Upper lobe of right lung (tissue), 1 donor: ENCODE measurements at regions not wholly inside any gene's neighbourhood (a gene's known extent, or its start where the extent isn't known, plus 50 kb on each side); places are given as distances from the start of the nearest gene placed in this dataset.

Experiments
- ATAC-seq: fragments of 200-7000 bp; cut with Tn5 transposase; one replicate; pipeline ENCODE4 v1.9.1; 2020; ENCODE audit warnings: mild to moderate bottlenecking, moderate library complexity
- DNase-seq: peaks from one replicate; pipeline ENCODE4 v3.0.0-alpha.2; 2020
- H3K27ac ChIP-seq: fragments of 200-600 bp; one replicate; pipeline ENCODE4 v1.8.0; 2022
- H3K27me3 ChIP-seq: fragments of 200-600 bp; one replicate; pipeline ENCODE4 v1.8.0; 2022; ENCODE audit warnings: mild to moderate bottlenecking
- H3K36me3 ChIP-seq: fragments of 200-600 bp; one replicate; pipeline ENCODE4 v1.8.0; 2022
- H3K4me1 ChIP-seq: fragments of 200-600 bp; one replicate; pipeline ENCODE4 v1.8.0; 2022
- H3K4me3 ChIP-seq: fragments of 200-600 bp; one replicate; pipeline ENCODE4 v1.8.0; 2022; ENCODE audit warnings: mild to moderate bottlenecking
- H3K9me3 ChIP-seq: fragments of 200-600 bp; one replicate; pipeline ENCODE4 v1.8.0; 2022
- intact Hi-C: fragments of 100-400 bp; cut with DNase I; formaldehyde crosslinking; loops from one replicate; pipeline ENCODE4 v1.11.0; 2022
- TF ChIP-seq, protein P1 (sequence below): fragments of 200-600 bp; IDR thresholded peaks from one replicate; pipeline ENCODE4 v1.8.0; 2022; ENCODE audit warnings: antibody characterized with exemption
- donor health status: DM: no; HTN: yes; CAD: no; lungs with severe emphysema.

- Histone ChIP-seq H3K4me3 (no peak overlapping the region), H3K4me1 (no peaks in the 10 kb centered on the region), H3K27ac (no peak overlapping the region), H3K27me3 (no peaks in the 10 kb centered on the region), H3K36me3 (no peaks in the 10 kb centered on the region), H3K9me3 (no peaks in the 10 kb centered on the region)
- ATAC-seq: no peak
- intact Hi-C loops: no loop called here
- no peak for DNase-seq
- TF ChIP-seq, protein P1, sequence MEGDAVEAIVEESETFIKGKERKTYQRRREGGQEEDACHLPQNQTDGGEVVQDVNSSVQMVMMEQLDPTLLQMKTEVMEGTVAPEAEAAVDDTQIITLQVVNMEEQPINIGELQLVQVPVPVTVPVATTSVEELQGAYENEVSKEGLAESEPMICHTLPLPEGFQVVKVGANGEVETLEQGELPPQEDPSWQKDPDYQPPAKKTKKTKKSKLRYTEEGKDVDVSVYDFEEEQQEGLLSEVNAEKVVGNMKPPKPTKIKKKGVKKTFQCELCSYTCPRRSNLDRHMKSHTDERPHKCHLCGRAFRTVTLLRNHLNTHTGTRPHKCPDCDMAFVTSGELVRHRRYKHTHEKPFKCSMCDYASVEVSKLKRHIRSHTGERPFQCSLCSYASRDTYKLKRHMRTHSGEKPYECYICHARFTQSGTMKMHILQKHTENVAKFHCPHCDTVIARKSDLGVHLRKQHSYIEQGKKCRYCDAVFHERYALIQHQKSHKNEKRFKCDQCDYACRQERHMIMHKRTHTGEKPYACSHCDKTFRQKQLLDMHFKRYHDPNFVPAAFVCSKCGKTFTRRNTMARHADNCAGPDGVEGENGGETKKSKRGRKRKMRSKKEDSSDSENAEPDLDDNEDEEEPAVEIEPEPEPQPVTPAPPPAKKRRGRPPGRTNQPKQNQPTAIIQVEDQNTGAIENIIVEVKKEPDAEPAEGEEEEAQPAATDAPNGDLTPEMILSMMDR: no peak
These were observed 384.8 kb downstream of the ELAVL2 start for GRCh38 chr9:23441275-23441674.

GRCh38 chr9:23444658-23445057 lies 381.4 kb downstream of the ELAVL2 start:
- Histone ChIP-seq H3K4me1 (no peaks in the 10 kb centered on the region), H3K27me3 (no peaks in the 10 kb centered on the region), H3K9me3 (no peaks in the 10 kb centered on the region), H3K4me3 (no peak overlapping the region), H3K27ac (no peak overlapping the region), H3K36me3 (no peaks in the 10 kb centered on the region)
- TF ChIP-seq, protein P1: no peak
- intact Hi-C loops: no loop called here
- DNase-seq (no peak), ATAC-seq (no peak)

GRCh38 chr9:23447166-23447565 lies 378.9 kb downstream of the ELAVL2 start:
- H3K4me3 ChIP-seq: no peak overlapping the region
- DNase-seq (no peak), ATAC-seq (no peak)
- H3K36me3 ChIP-seq: no peaks in the 10 kb centered on the region
- no peaks in the 10 kb centered on the region for H3K9me3 ChIP-seq
- TF ChIP-seq, protein P1: no peak
- intact Hi-C loops: no loop called here
- H3K27ac ChIP-seq: no peak overlapping the region
- no peaks in the 10 kb centered on the region for H3K27me3 ChIP-seq
- H3K4me1 ChIP-seq: no peaks in the 10 kb centered on the region

DNA sequence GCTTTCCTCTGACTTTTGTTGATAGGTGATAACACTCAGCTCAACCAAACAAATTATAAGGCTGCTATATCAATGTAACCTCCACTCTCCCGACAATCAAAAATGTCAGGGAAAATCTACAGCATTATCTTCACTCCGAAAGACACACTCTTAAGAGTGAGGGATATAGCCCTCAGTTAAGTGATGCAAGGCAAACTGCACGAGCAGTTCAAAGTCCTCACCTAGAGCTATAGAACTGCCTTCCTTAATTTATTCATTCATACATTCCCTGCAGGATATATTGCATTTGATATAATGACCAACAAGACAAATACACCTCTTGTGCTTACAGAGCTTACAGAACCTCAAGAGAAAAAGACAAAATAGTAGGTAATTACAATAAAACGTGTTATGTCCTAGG lies 378.1 kb downstream of the ELAVL2 start:
- Histone ChIP-seq H3K9me3 (no peaks in the 10 kb centered on the region), H3K4me1 (no peaks in the 10 kb centered on the region), H3K36me3 (no peaks in the 10 kb centered on the region), H3K27ac (no peak overlapping the region), H3K27me3 (no peaks in the 10 kb centered on the region), H3K4me3 (no peak overlapping the region)
- TF ChIP-seq, protein P1: no peak
- ATAC-seq (no peak), DNase-seq (no peak)
- intact Hi-C loops: no loop called here

DNA sequence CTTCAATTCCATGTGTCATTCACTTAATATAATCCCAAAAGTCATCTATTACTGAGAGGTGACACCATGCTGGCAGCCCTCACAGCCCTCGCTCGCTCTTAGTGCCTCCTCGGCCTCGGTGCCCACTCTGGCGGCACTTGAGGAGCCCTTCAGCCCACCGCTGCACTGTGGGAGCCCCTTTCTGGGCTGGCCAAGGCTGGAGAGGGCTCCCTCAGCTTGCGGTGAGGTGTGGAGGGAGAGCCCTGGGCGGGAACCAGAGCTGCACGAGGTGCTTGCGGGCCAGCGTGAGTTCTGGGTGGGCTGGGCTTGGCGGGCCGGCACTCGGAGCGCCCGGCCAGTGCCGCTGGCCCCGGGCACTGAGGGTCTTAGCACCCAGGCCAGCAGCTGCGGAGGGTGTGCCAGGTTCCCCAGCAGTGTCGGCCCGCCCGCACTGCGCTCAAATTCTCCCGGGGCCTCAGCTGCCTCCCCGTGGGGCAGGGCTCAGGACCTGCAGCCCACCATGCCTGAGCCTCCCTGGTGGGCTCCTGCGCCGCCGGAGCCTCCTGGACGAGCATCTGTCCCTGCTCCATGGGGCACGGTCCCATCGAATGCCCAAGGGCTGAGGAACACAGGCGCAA lies 374.1 kb downstream of the ELAVL2 start:
- TF ChIP-seq, protein P1: no peak
- no peaks in the 10 kb centered on the region for H3K9me3 ChIP-seq
- H3K36me3 ChIP-seq: no peaks in the 10 kb centered on the region
- H3K27ac ChIP-seq: no peak overlapping the region
- DNase-seq (no peak), ATAC-seq (no peak)
- H3K4me1 ChIP-seq: no peaks in the 10 kb centered on the region
- no peaks in the 10 kb centered on the region for H3K27me3 ChIP-seq
- intact Hi-C loops: no loop called here
- H3K4me3 ChIP-seq: no peak overlapping the region

GRCh38 chr9:23464275-23464674 lies 361.8 kb downstream of the ELAVL2 start:
- intact Hi-C loops: no loop called here
- ATAC-seq (no peak), DNase-seq (no peak)
- Histone ChIP-seq H3K4me3 (no peak overlapping the region), H3K27ac (no peak overlapping the region), H3K36me3 (no peaks in the 10 kb centered on the region), H3K27me3 (no peaks in the 10 kb centered on the region), H3K4me1 (no peaks in the 10 kb centered on the region), H3K9me3 (no peaks in the 10 kb centered on the region)
- TF ChIP-seq, protein P1: no peak
